ENCODE measurements at regions not wholly inside any gene's neighbourhood (a gene's known extent, or its start where the extent isn't known, plus 50 kb on each side); places are given as distances from the start of the nearest gene placed in this dataset.
A peak's percentile ranks its signal among the peaks of the same experiment; 100 is the strongest.

DNA sequence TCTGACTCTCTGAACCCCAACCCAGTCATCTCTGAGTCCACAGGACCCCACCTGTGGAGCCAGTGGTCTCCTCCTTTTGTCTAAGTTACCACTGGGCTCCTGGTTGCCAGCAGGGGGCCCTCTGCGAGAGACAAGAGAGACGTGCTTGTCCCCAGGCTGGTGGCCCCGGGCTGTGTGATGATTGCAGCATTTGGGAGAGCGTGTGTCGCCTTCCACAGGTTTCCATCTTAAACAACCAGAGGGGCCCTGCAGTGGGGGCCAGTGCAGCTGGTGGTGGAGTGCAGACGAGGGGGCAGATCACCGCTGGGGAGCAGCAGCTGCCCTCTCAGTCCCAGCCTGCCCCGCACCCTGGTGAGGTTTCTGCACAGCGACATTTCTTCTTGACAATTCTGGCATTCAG lies 122.4 kb upstream of the PPP2R2D start:
- TF ChIP-seq, protein P1, sequence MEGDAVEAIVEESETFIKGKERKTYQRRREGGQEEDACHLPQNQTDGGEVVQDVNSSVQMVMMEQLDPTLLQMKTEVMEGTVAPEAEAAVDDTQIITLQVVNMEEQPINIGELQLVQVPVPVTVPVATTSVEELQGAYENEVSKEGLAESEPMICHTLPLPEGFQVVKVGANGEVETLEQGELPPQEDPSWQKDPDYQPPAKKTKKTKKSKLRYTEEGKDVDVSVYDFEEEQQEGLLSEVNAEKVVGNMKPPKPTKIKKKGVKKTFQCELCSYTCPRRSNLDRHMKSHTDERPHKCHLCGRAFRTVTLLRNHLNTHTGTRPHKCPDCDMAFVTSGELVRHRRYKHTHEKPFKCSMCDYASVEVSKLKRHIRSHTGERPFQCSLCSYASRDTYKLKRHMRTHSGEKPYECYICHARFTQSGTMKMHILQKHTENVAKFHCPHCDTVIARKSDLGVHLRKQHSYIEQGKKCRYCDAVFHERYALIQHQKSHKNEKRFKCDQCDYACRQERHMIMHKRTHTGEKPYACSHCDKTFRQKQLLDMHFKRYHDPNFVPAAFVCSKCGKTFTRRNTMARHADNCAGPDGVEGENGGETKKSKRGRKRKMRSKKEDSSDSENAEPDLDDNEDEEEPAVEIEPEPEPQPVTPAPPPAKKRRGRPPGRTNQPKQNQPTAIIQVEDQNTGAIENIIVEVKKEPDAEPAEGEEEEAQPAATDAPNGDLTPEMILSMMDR (IDR thresholded peaks at IDR 0.05), result no peak
- no peak overlapping the region for H3K4me3 ChIP-seq
- no peak overlapping the region for H3K27ac ChIP-seq
- peak; percentile 47 for DNase-seq (ENCODE audit: low spot score)

DNA sequence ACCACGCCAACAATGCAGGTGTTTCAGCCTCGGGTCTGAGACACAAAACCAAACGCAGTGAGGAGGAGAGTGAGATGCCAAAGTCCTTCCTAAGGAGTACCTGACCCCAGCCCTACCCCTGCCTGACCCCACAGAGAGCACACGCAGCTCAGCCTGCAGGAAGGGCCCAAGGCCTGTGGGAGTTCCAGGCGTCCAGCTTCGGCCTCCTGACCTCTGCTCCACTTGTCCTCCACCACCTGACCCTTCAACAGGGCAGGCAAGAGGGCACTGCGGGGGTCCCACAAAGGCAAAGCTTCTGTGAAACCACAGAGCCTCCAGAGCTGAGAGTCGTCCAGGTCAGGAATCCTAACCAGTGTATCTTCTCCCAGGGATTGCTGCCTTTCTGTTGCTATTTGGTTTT lies 122.0 kb upstream of the PPP2R2D start:
- Histone ChIP-seq H3K4me3 (no peak overlapping the region), H3K27ac (no peak overlapping the region)
- peak; percentile 26 for DNase-seq (ENCODE audit: low spot score)
- TF ChIP-seq, protein P1 (IDR thresholded peaks at IDR 0.05), result no peak

DNA sequence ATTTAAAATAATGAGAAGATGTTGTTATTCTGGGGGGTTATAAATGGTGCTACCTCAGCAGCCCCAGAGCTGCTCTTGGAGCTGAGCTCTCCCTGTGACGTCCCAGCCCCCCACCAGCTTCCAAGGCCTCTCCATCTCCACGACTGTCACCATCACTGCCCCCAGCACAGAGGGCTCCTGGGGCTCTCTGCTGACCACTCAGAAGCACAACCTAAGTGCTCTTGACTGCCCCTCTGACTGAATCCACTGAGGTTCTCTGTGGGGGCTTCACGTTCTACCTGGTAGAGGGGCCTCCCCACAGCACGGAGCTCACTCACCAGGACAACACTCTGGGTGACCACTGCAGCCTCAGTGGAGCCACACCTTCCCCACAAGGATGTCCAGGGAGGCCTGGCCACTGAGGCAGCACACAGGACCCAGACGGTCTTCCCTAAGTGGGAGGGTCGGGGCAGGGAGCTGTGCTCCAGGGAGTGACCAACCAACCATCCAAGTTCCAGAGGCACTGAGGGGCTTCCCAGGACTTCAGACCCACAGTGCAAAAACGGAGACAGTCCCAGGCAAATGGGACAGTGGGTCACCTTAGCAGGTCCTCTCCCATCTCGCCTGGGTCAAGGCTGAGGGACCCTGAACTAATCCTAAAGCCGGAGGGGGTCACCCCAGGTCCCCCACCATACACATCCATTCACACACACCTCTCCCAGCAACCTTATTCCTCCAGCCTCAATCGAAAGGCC lies 121.0 kb upstream of the PPP2R2D start:
- TF ChIP-seq, protein P1 (IDR thresholded peaks at IDR 0.05), result no peak
- Histone ChIP-seq H3K4me3 (no peak overlapping the region), H3K27ac (no peak overlapping the region)
- DNase-seq (ENCODE audit: low spot score), result peak; percentile 62

DNA sequence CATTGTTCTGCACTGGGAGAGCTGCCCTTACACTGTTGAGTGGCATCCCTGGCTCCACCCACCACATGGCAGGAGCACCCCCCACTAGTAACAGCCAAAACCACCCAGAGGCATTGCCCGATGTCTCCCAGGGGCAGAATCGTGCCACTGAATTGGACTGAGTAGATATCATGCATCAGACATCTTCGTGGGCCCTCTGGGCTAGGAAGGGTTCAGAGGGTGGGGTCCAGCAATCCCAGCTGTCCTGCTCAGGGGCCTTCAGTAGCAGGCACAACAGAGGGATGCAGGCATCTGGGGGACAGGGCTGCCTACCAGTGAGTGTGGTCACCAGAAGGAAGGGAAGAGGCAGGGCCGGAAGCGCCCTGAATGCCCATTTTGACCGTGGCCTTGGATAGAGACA lies 119.7 kb upstream of the PPP2R2D start:
- TF ChIP-seq, protein P1 (IDR thresholded peaks at IDR 0.05), result no peak
- H3K4me3 ChIP-seq, result no peak overlapping the region
- no peak overlapping the region for H3K27ac ChIP-seq
- peak; percentile 35 for DNase-seq (ENCODE audit: low spot score)

DNA sequence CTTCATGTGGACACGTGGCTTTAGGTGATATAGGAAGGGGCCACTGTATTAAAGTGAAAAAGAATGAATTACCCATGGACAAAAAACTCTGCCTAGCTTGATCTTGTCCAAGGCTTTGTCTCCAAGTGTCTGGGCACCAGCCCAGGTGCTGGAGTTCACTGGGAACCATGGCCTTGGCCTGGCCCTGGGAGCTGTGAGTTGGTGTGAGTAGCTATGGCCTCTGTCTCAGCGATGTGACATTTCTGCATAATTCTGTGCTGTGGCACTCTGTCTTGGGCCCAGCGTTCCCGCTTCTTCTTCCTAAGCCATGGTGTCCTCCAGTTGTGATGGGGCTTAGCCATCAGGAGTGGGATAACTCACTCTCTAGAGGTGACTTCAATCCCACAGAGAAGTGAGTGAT lies 119.0 kb upstream of the PPP2R2D start:
- no peak overlapping the region for H3K27ac ChIP-seq

DNA sequence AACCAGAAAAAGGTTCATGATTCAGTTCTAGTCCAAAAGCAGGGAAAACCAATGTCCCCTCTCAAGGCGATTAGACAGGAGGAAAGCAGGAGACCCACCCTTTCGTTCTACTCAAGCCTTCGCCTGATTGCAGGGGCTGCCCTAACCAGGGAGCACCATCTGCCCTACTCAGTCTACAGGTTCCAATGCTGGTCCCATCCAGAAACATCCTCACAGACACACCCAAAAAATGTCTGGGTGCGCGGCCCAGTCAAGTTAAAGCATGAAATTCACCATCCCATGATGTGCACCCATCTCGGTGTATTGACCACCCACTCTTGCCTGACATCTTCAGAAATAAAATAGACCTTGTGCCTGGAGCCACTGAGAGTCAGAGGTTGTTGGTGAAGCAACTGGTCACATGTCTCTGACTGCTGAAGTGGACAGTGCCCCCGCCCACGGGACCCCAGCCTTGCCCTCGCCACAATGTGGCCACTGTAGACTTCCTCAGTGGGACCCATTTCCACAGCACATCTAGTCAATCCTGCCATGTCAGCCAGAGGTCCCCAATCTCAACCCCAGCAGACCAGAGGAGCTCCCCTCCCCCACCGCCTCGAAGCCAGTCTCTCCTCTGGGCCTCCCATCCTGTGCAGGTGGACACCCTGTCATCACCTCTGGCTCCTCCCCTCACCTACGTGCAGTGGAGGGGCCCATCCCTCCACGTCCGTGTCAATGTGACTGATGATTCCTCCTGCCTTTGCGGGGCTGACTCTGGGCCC lies 116.3 kb upstream of the PPP2R2D start:
- no peak overlapping the region for H3K27ac ChIP-seq
- DNase-seq (ENCODE audit: low spot score), result peak; percentile 24
- TF ChIP-seq, protein P1 (IDR thresholded peaks at IDR 0.05), result no peak

More for the DNA sequence above, 119.0 kb upstream of the PPP2R2D start:
- DNase-seq (ENCODE audit: low spot score), result peak; percentile 35
- TF ChIP-seq, protein P1 (IDR thresholded peaks at IDR 0.05), result no peak
- H3K4me3 ChIP-seq, result no peak overlapping the region

DNA sequence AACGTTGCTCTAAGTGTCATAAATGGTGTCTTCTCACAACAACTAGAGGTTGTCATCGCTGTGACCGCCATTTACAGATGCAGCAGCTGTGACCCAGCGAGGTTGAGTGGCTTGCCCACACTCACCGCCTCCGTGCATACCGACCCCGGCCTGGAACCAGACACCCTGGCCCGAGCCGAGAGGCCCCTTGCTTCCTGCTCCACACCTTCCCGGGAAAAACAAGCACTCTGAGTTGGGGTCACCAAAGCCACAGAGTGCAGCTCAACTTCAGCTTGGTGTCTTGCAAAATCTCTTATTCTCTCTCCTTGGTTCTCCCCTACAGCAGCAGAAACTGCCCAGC lies 115.7 kb upstream of the PPP2R2D start:
- peak; percentile 63 for DNase-seq (ENCODE audit: low spot score)
- Histone ChIP-seq H3K4me3 (no peak overlapping the region), H3K27ac (no peak overlapping the region)
- TF ChIP-seq, protein P1 (IDR thresholded peaks at IDR 0.05), result no peak

More for the DNA sequence above, 116.3 kb upstream of the PPP2R2D start:
- no peak overlapping the region for H3K4me3 ChIP-seq
